WTC11 (cell line): ENCODE measurements at regions not wholly inside any gene's neighbourhood (a gene's known extent, or its start where the extent isn't known, plus 50 kb on each side); places are given as distances from the start of the nearest gene placed in this dataset.

Experiments
- ATAC-seq: fragments of 200-7000 bp; cut with Tn5 transposase; 2 replicates; pipeline ENCODE4 v1.10.0; 2021; ENCODE audit warnings: mild to moderate bottlenecking, moderate library complexity
- CTCF ChIA-PET: fragments of 300-600 bp; sonication (Branson Sonifier 250); formaldehyde crosslinking; loops from one replicate; lab custom pipeline; 2021; ENCODE audit warnings: antibody characterized with exemption; lab: Charles Lee
- POLR2A ChIA-PET: fragments of 350-600 bp; sonication (Branson Sonifier 250); formaldehyde crosslinking; loops from one replicate; lab custom pipeline; 2021; ENCODE audit warnings: antibody characterized with exemption; lab: Charles Lee
- DNase-seq: peaks from one replicate; pipeline ENCODE4 v3.0.0; 2021; ENCODE audit warnings: low spot score
- H3K27ac Mint-ChIP-seq: 2 replicates; pipeline ENCODE4 v1.8.0; 2021; ENCODE audit warnings: mixed read lengths
- H3K27me3 Mint-ChIP-seq: 2 replicates; pipeline ENCODE4 v1.8.0; 2021; ENCODE audit warnings: low read depth, mild to moderate bottlenecking, moderate library complexity, mixed read lengths
- H3K36me3 Mint-ChIP-seq: 2 replicates; pipeline ENCODE4 v1.8.0; 2021; ENCODE audit warnings: mixed read lengths
- H3K4me1 Mint-ChIP-seq: 2 replicates; pipeline ENCODE4 v1.8.0; 2022; ENCODE audit warnings: mixed read lengths
- H3K4me3 Mint-ChIP-seq: 2 replicates; pipeline ENCODE4 v1.8.0; 2021; ENCODE audit warnings: mild to moderate bottlenecking, moderate library complexity, mixed read lengths
- H3K9me3 Mint-ChIP-seq: 2 replicates; pipeline ENCODE4 v1.8.0; 2021; ENCODE audit warnings: mixed read lengths
- ATF1 ChIP-seq: sonication (generic); formaldehyde crosslinking; IDR thresholded peaks from 2 replicates; pipeline ENCODE4 v1.8.1; 2023; ENCODE audit warnings: mild to moderate bottlenecking, moderate library complexity, missing genetic modification reagents
- ATF3 ChIP-seq: sonication (generic); formaldehyde crosslinking; conservative IDR thresholded peaks from 2 replicates; pipeline ENCODE4 v1.8.1; 2022; ENCODE audit warnings: mild to moderate bottlenecking, missing genetic modification reagents
- ATF6 ChIP-seq: sonication (generic); formaldehyde crosslinking; IDR thresholded peaks from 2 replicates; pipeline ENCODE4 v1.8.1; 2023; ENCODE audit warnings: mild to moderate bottlenecking, missing genetic modification reagents
- CREM ChIP-seq: sonication (generic); formaldehyde crosslinking; IDR thresholded peaks from 2 replicates; pipeline ENCODE4 v1.8.1; 2022; ENCODE audit warnings: mild to moderate bottlenecking, missing genetic modification reagents, moderate library complexity
- CTCF ChIP-seq: fragments of 200-600 bp; IDR thresholded peaks from 2 replicates; pipeline ENCODE4 v1.8.0; 2022; ENCODE audit warnings: antibody characterized with exemption
- E2F5 ChIP-seq: sonication (generic); formaldehyde crosslinking; IDR thresholded peaks from 2 replicates; pipeline ENCODE4 v1.8.1; 2022; ENCODE audit warnings: mild to moderate bottlenecking, moderate library complexity, missing genetic modification reagents
- ERG ChIP-seq: fragments of 250-450 bp; sonication (Bioruptor Pico); IDR thresholded peaks from 2 replicates; pipeline ENCODE4 v1.8.0; 2021; ENCODE audit warnings: mild to moderate bottlenecking
- ESRRA ChIP-seq: sonication (generic); formaldehyde crosslinking; IDR thresholded peaks from 2 replicates; pipeline ENCODE4 v1.8.1; 2022; ENCODE audit warnings: mild to moderate bottlenecking, missing genetic modification reagents, borderline replicate concordance
- FOXJ3 ChIP-seq: sonication (generic); formaldehyde crosslinking; IDR thresholded peaks from 2 replicates; pipeline ENCODE4 v1.9.0; 2021; ENCODE audit warnings: missing genetic modification reagents, mild to moderate bottlenecking, borderline replicate concordance
- FOXK1 ChIP-seq: sonication (generic); formaldehyde crosslinking; IDR thresholded peaks from 2 replicates; pipeline ENCODE4 v1.8.0; 2022; ENCODE audit warnings: mild to moderate bottlenecking, moderate library complexity, missing genetic modification reagents
- IRF1 ChIP-seq: sonication (generic); formaldehyde crosslinking; IDR thresholded peaks from 2 replicates; pipeline ENCODE4 v1.8.0; 2023; ENCODE audit warnings: missing genetic modification reagents
- JUN ChIP-seq: sonication (generic); formaldehyde crosslinking; IDR thresholded peaks from 2 replicates; pipeline ENCODE4 v1.8.0; 2023; ENCODE audit warnings: mild to moderate bottlenecking, missing genetic modification reagents
- KAT7 ChIP-seq: sonication (generic); formaldehyde crosslinking; IDR thresholded peaks from 2 replicates; pipeline ENCODE4 v1.8.1; 2023; ENCODE audit warnings: missing genetic modification reagents, mild to moderate bottlenecking, borderline replicate concordance
- NR3C1 ChIP-seq: sonication (generic); formaldehyde crosslinking; conservative IDR thresholded peaks from 2 replicates; pipeline ENCODE4 v1.8.1; 2023; ENCODE audit warnings: low read depth, mild to moderate bottlenecking, missing genetic modification reagents
- STAT6 ChIP-seq: sonication (generic); formaldehyde crosslinking; conservative IDR thresholded peaks from 2 replicates; pipeline ENCODE4 v1.8.1; 2023; ENCODE audit warnings: mild to moderate bottlenecking, low read depth, missing genetic modification reagents, moderate library complexity
- ZBTB43 ChIP-seq: sonication (generic); formaldehyde crosslinking; IDR thresholded peaks from 2 replicates; pipeline ENCODE4 v1.8.1; 2023; ENCODE audit warnings: mild to moderate bottlenecking, missing genetic modification reagents
- ZNF121 ChIP-seq: sonication (generic); formaldehyde crosslinking; IDR thresholded peaks from 2 replicates; pipeline ENCODE4 v1.8.0; 2023; ENCODE audit warnings: missing genetic modification reagents
- ZNF219 ChIP-seq: sonication (generic); formaldehyde crosslinking; IDR thresholded peaks from 2 replicates; pipeline ENCODE4 v1.8.0; 2023; ENCODE audit warnings: missing genetic modification reagents, mild to moderate bottlenecking, borderline replicate concordance
- ZNF263 ChIP-seq: sonication (generic); formaldehyde crosslinking; IDR thresholded peaks from 2 replicates; pipeline ENCODE4 v1.8.1; 2022; ENCODE audit warnings: low read depth, mild to moderate bottlenecking, moderate library complexity, missing genetic modification reagents

- Mint-ChIP-seq H3K36me3 (peaks cover 40% of the 10 kb centered on the region), H3K27ac (no peak overlapping the region), H3K9me3 (peaks cover 37% of the 10 kb centered on the region)
- TF ChIP-seq ZNF263 (CRISPR knock-in tag) (no peak), E2F5 (CRISPR knock-in tag) (no peak), JUN (no peak), ZNF121 (CRISPR knock-in tag) (no peak), ATF3 (CRISPR knock-in tag) (no peak), KAT7 (CRISPR knock-in tag) (no peak), ERG (CRISPR knock-in tag) (no peak), ATF6 (CRISPR knock-in tag) (no peak), ZBTB43 (no peak), ZNF219 (no peak), STAT6 (CRISPR knock-in tag) (no peak), ATF1 (no peak), FOXJ3 (CRISPR knock-in tag) (no peak), FOXK1 (CRISPR knock-in tag) (no peak), NR3C1 (CRISPR knock-in tag) (no peak), CREM (CRISPR knock-in tag) (no peak), CTCF (no peak), IRF1 (CRISPR knock-in tag) (no peak), ESRRA (no peak)
- TF ChIP-seq, all 79 proteins: peak for 0
- peaks cover 21% of the 10 kb centered on the region for H3K4me1 Mint-ChIP-seq
- no peak overlapping the region for H3K4me3 Mint-ChIP-seq
- no peak for ATAC-seq
- H3K27me3 Mint-ChIP-seq = peaks cover 31% of the 10 kb centered on the region
- POLR2A ChIA-PET = no interaction called here
- no peak for DNase-seq
- CTCF ChIA-PET = no interaction called here
Measured at GRCh38 chr12:89091293-89091841, 260.9 kb downstream of the DUSP6 start.
